ENCODE measurements at regions not wholly inside any gene's neighbourhood (a gene's known extent, or its start where the extent isn't known, plus 50 kb on each side); places are given as distances from the start of the nearest gene placed in this dataset.

GRCh38 chr19:29413435-29413834 is 112.4 kb upstream of the VSTM2B start:
- no CpG with 5 or more reads among the region's 3 CpGs for WGBS, 2 donors (ENCODE audit: low coverage in 1 of 2)
- Histone ChIP-seq H3K4me1 (no peaks in the 10 kb centered on the region), H3K9me3 (no peaks in the 10 kb centered on the region), H3K27me3 (peaks cover 14% of the 10 kb centered on the region), H3K27ac (no peak overlapping the region), H3K4me3 (no peak overlapping the region), H3K36me3 (no peaks in the 10 kb centered on the region)
- TF ChIP-seq EP300 (IDR thresholded peaks at IDR 0.05) (no peak), POLR2AphosphoS5 (IDR thresholded peaks at IDR 0.05) (no peak), POLR2A (IDR thresholded peaks at IDR 0.05) (no peak)
- TF ChIP-seq, protein P1, sequence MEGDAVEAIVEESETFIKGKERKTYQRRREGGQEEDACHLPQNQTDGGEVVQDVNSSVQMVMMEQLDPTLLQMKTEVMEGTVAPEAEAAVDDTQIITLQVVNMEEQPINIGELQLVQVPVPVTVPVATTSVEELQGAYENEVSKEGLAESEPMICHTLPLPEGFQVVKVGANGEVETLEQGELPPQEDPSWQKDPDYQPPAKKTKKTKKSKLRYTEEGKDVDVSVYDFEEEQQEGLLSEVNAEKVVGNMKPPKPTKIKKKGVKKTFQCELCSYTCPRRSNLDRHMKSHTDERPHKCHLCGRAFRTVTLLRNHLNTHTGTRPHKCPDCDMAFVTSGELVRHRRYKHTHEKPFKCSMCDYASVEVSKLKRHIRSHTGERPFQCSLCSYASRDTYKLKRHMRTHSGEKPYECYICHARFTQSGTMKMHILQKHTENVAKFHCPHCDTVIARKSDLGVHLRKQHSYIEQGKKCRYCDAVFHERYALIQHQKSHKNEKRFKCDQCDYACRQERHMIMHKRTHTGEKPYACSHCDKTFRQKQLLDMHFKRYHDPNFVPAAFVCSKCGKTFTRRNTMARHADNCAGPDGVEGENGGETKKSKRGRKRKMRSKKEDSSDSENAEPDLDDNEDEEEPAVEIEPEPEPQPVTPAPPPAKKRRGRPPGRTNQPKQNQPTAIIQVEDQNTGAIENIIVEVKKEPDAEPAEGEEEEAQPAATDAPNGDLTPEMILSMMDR (IDR thresholded peaks at IDR 0.05): no peak
- ATAC-seq: peak; percentile 44

- no peak overlapping the region for H3K27ac ChIP-seq
- no peaks in the 10 kb centered on the region for H3K9me3 ChIP-seq
- TF ChIP-seq POLR2AphosphoS5 (IDR thresholded peaks at IDR 0.05) (no peak), POLR2A (IDR thresholded peaks at IDR 0.05) (no peak), EP300 (IDR thresholded peaks at IDR 0.05) (no peak)
- TF ChIP-seq, protein P1 (IDR thresholded peaks at IDR 0.05): no peak
- no peaks in the 10 kb centered on the region for H3K36me3 ChIP-seq
- 14 to 32% methylated on average over 1 to 3 of the region's 5 CpGs for WGBS, 2 donors (ENCODE audit: low coverage in 1 of 2)
- no peak overlapping the region for H3K4me3 ChIP-seq
- H3K4me1 ChIP-seq: no peaks in the 10 kb centered on the region
- no peak for ATAC-seq
- H3K27me3 ChIP-seq: peaks cover 9% of the 10 kb centered on the region
Measured at GRCh38 chr19:29415507-29415906, 110.3 kb upstream of the VSTM2B start.

GRCh38 chr19:29417048-29417447 is 108.7 kb upstream of the VSTM2B start:
- no CpG with 5 or more reads among the region's 4 CpGs for WGBS, 2 donors (ENCODE audit: low coverage in 1 of 2)
- Histone ChIP-seq H3K36me3 (no peaks in the 10 kb centered on the region), H3K4me1 (no peaks in the 10 kb centered on the region), H3K4me3 (no peak overlapping the region), H3K27ac (no peak overlapping the region), H3K9me3 (no peaks in the 10 kb centered on the region), H3K27me3 (peaks cover 9% of the 10 kb centered on the region)
- no peak for ATAC-seq
- TF ChIP-seq EP300 (IDR thresholded peaks at IDR 0.05) (no peak), POLR2A (IDR thresholded peaks at IDR 0.05) (no peak), POLR2AphosphoS5 (IDR thresholded peaks at IDR 0.05) (no peak)
- TF ChIP-seq, protein P1 (IDR thresholded peaks at IDR 0.05): no peak

- WGBS, 2 donors (ENCODE audit: low coverage in 1 of 2): 70 to 95% methylated on average over 4 to 5 of the region's 13 CpGs
- no peak for ATAC-seq
- TF ChIP-seq, protein P1 (IDR thresholded peaks at IDR 0.05): no peak
- TF ChIP-seq POLR2A (IDR thresholded peaks at IDR 0.05): no peak
- no peak for TF ChIP-seq EP300 (IDR thresholded peaks at IDR 0.05)
- TF ChIP-seq POLR2AphosphoS5 (IDR thresholded peaks at IDR 0.05): no peak
Measured at GRCh38 chr19:29418201-29418600, 107.6 kb upstream of the VSTM2B start.

GRCh38 chr19:29420065-29420464 is 105.7 kb upstream of the VSTM2B start:
- Histone ChIP-seq H3K27me3 (peaks cover 19% of the 10 kb centered on the region), H3K27ac (no peak overlapping the region)

More at GRCh38 chr19:29418201-29418600, 107.6 kb upstream of the VSTM2B start:
- H3K4me3 ChIP-seq: no peak overlapping the region
- no peaks in the 10 kb centered on the region for H3K4me1 ChIP-seq
- H3K27me3 ChIP-seq: peaks cover 9% of the 10 kb centered on the region
- no peak overlapping the region for H3K27ac ChIP-seq
- H3K36me3 ChIP-seq: no peaks in the 10 kb centered on the region
- no peaks in the 10 kb centered on the region for H3K9me3 ChIP-seq

More at GRCh38 chr19:29420065-29420464, 105.7 kb upstream of the VSTM2B start:
- no peaks in the 10 kb centered on the region for H3K36me3 ChIP-seq
- TF ChIP-seq POLR2A (IDR thresholded peaks at IDR 0.05) (no peak), EP300 (IDR thresholded peaks at IDR 0.05) (no peak), POLR2AphosphoS5 (IDR thresholded peaks at IDR 0.05) (no peak)
- TF ChIP-seq, protein P1 (IDR thresholded peaks at IDR 0.05): no peak
- no peak for ATAC-seq
- 95% methylated on average over 5 of the region's 5 CpGs; no CpG with 5 or more reads in 1 of the 2 donors for WGBS, 2 donors (ENCODE audit: low coverage in 1 of 2)
- peaks cover 0 to 7% (median 0%) of the 10 kb centered on the region in 3 donors for H3K9me3 ChIP-seq
- H3K4me1 ChIP-seq: no peaks in the 10 kb centered on the region
- no peak overlapping the region for H3K4me3 ChIP-seq
